A673 (cell line): ENCODE measurements at regions not wholly inside any gene's neighbourhood (a gene's known extent, or its start where the extent isn't known, plus 50 kb on each side); places are given as distances from the start of the nearest gene placed in this dataset.

ENCODE experiments used
- BruUV-seq: library from RNA; stranded (reverse); fragments of 400-500 nt; replicated peaks from 2 replicates; lab custom pipeline; 2021; lab: Mats Ljungman, UMichigan
- CTCF ChIA-PET: fragments of 300-600 bp; sonication (Branson Sonifier 250); formaldehyde crosslinking; loops from one replicate; lab custom pipeline; 2022; ENCODE audit warnings: antibody characterized with exemption; lab: Charles Lee
- POLR2A ChIA-PET: fragments of 300-600 bp; sonication (Branson Sonifier 250); formaldehyde crosslinking; loops from one replicate; lab custom pipeline; 2022; ENCODE audit warnings: antibody characterized with exemption; ENCODE audit not compliant: low non-redundant PET; lab: Charles Lee
- DNase-seq: peaks from one replicate; pipeline ENCODE4 v3.0.0-alpha.2; 2015; ENCODE audit warnings: low spot score
- H3K27ac ChIP-seq: fragments of 200-600 bp; sonication (generic); 2 replicates; pipeline ENCODE4 v1.5.1; 2016; ENCODE audit warnings: mixed run types, low read depth, mild to moderate bottlenecking, mixed read lengths, antibody characterized with exemption, low read length; ENCODE audit not compliant: poor library complexity, severe bottlenecking
- H3K27me3 ChIP-seq: fragments of 200-600 bp; sonication (generic); replicated peaks from 2 replicates; pipeline ENCODE4 v1.6.1; 2017; ENCODE audit warnings: mixed run types, low read depth, mild to moderate bottlenecking, mixed read lengths, antibody characterized with exemption, low read length; ENCODE audit not compliant: insufficient read depth, poor library complexity
- H3K36me3 ChIP-seq: fragments of 200-600 bp; sonication (generic); 2 replicates; pipeline ENCODE4 v1.6.1; 2016; ENCODE audit warnings: mixed run types, mild to moderate bottlenecking, mixed read lengths, antibody characterized with exemption, low read length; ENCODE audit not compliant: insufficient read depth, poor library complexity, severe bottlenecking
- H3K4me1 ChIP-seq: fragments of 200-600 bp; sonication (generic); 2 replicates; pipeline ENCODE4 v1.6.1; 2017; ENCODE audit warnings: mixed run types, mild to moderate bottlenecking, mixed read lengths, antibody characterized with exemption, low read length; ENCODE audit not compliant: insufficient read depth, poor library complexity, severe bottlenecking
- H3K4me3 ChIP-seq: fragments of 200-600 bp; sonication (generic); 2 replicates; pipeline ENCODE4 v1.5.1; 2016; ENCODE audit warnings: low read depth, mixed run types, mild to moderate bottlenecking, mixed read lengths, low read length; ENCODE audit not compliant: poor library complexity, severe bottlenecking
- H3K9me3 ChIP-seq: fragments of 200-600 bp; sonication (generic); 2 replicates; pipeline ENCODE4 v1.6.1; 2016; ENCODE audit warnings: mixed run types, low read depth, mild to moderate bottlenecking, mixed read lengths, antibody characterized with exemption, low read length; ENCODE audit not compliant: poor library complexity, severe bottlenecking
- EZH2 ChIP-seq: fragments of 200-600 bp; sonication (generic); IDR thresholded peaks from 2 replicates; pipeline ENCODE4 v1.6.1; 2017; ENCODE audit warnings: borderline replicate concordance, low read depth, mild to moderate bottlenecking, mixed read lengths, antibody characterized with exemption, low read length; ENCODE audit not compliant: poor library complexity, severe bottlenecking
- intact Hi-C: fragments of 100-400 bp; cut with micrococcal nuclease; formaldehyde crosslinking; loops from one replicate; pipeline ENCODE4 v1.10.0; 2022; ENCODE audit not compliant: unreplicated experiment
- TF ChIP-seq, protein P1 (sequence below): fragments of 300-800, 200-600 bp; sonication (generic); conservative IDR thresholded peaks from 2 replicates; pipeline ENCODE4 v1.5.1; 2017; ENCODE audit warnings: low read depth, mild to moderate bottlenecking, antibody characterized with exemption, low read length, moderate library complexity, mixed read lengths

DNA sequence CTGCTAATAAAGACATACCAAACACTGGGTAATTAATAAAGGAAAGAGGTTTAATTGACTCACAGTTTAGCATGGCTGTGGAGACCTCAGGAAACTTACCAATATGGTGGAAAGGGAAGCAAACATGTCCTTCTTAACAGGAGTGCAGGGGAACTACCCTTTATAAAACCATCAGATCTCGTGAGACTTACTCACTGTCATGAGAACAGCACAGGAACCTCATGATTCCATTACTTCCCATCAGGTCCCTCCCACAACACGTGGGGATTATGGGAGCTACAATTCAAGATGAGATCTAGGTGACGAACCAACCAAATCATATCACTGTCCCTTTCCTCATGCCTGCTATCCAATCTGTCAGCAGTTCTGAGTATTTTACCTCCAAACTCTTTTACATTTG is 586.7 kb downstream of the TDRD15 start:
- no TSS peak for BruUV-seq
- Histone ChIP-seq H3K27ac (no peak overlapping the region), H3K9me3 (no peaks in the 10 kb centered on the region), H3K4me1 (no peaks in the 10 kb centered on the region), H3K4me3 (no peak overlapping the region), H3K36me3 (no peaks in the 10 kb centered on the region), H3K27me3 (peaks cover 13% of the 10 kb centered on the region)
- DNase-seq: no peak
- intact Hi-C loops: no loop called here
- TF ChIP-seq, protein P1, sequence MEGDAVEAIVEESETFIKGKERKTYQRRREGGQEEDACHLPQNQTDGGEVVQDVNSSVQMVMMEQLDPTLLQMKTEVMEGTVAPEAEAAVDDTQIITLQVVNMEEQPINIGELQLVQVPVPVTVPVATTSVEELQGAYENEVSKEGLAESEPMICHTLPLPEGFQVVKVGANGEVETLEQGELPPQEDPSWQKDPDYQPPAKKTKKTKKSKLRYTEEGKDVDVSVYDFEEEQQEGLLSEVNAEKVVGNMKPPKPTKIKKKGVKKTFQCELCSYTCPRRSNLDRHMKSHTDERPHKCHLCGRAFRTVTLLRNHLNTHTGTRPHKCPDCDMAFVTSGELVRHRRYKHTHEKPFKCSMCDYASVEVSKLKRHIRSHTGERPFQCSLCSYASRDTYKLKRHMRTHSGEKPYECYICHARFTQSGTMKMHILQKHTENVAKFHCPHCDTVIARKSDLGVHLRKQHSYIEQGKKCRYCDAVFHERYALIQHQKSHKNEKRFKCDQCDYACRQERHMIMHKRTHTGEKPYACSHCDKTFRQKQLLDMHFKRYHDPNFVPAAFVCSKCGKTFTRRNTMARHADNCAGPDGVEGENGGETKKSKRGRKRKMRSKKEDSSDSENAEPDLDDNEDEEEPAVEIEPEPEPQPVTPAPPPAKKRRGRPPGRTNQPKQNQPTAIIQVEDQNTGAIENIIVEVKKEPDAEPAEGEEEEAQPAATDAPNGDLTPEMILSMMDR: no peak
- TF ChIP-seq EZH2: no peak
- CTCF ChIA-PET: no interaction called here
- POLR2A ChIA-PET: no interaction called here

DNA sequence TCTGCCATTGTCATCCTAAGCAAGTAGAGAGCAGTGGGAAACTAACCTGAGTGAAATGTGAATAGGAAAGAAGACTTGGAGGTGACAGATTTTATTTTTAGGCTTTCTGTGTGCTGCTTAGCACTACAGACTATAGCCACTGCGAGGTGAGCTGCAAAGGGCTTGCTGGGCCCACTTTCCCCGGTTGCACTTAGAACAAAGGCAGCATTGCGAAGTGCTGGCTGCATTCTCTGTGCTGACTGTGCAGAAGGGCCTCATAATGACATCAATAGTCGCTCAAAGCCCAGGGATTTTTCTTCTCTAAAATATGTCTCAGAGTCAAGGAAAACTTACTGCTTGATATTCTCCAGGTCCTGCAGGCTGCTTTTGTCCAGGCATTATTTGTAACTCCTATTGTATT is 592.1 kb downstream of the TDRD15 start:
- CTCF ChIA-PET: no interaction called here
- TF ChIP-seq, protein P1: no peak
- no peak for TF ChIP-seq EZH2
- BruUV-seq: no TSS peak

GRCh38 chr2:21727101-21727500 is 603.3 kb downstream of the TDRD15 start:
- Histone ChIP-seq H3K9me3 (no peaks in the 10 kb centered on the region), H3K27me3 (no peaks in the 10 kb centered on the region), H3K36me3 (no peaks in the 10 kb centered on the region), H3K4me1 (no peaks in the 10 kb centered on the region), H3K27ac (no peak overlapping the region), H3K4me3 (no peak overlapping the region)
- ChIA-PET POLR2A (no interaction called here), CTCF (no interaction called here)
- no peak for TF ChIP-seq EZH2
- TF ChIP-seq, protein P1: no peak
- intact Hi-C loops: no loop called here
- no TSS peak for BruUV-seq
- DNase-seq: no peak

More for the DNA sequence above, 592.1 kb downstream of the TDRD15 start:
- peaks cover 14% of the 10 kb centered on the region for H3K27me3 ChIP-seq
- H3K4me1 ChIP-seq: no peaks in the 10 kb centered on the region
- POLR2A ChIA-PET: no interaction called here
- no peak for DNase-seq
- no peak overlapping the region for H3K4me3 ChIP-seq
- intact Hi-C loops: no loop called here
- H3K9me3 ChIP-seq: no peaks in the 10 kb centered on the region
- H3K27ac ChIP-seq: no peak overlapping the region
- no peaks in the 10 kb centered on the region for H3K36me3 ChIP-seq
